ENCODE measurements at regions not wholly inside any gene's neighbourhood (a gene's known extent, or its start where the extent isn't known, plus 50 kb on each side); places are given as distances from the start of the nearest gene placed in this dataset.

GRCh38 chr2:198994678-198995077, 463.1 kb downstream of the SATB2 start:
- TF ChIP-seq CTCF (IDR thresholded peaks at IDR 0.05), result no peak
- no peak for TF ChIP-seq POLR2AphosphoS5 (IDR thresholded peaks at IDR 0.05)

Data from esophagus muscularis mucosa (tissue), 3 donors.